ENCODE measurements at regions not wholly inside any gene's neighbourhood (a gene's known extent, or its start where the extent isn't known, plus 50 kb on each side); places are given as distances from the start of the nearest gene placed in this dataset.

GRCh38 chr7:56199639-56200038, 83.4 kb upstream of the NUPR2 start:
- TF ChIP-seq POLR2A (IDR thresholded peaks at IDR 0.05) (no peak), CTCF (IDR thresholded peaks at IDR 0.05 in 4 of 5, conservative IDR thresholded peaks at IDR 0.05 in 1 of 5) (no peak)
